ENCODE measurements at regions not wholly inside any gene's neighbourhood (a gene's known extent, or its start where the extent isn't known, plus 50 kb on each side); places are given as distances from the start of the nearest gene placed in this dataset.
"Not testable (repeated sequence)": the region's sequence is repeated elsewhere in the genome, so short reads cannot be mapped to it uniquely, and the experiment has no call there.

- no peak for ATAC-seq
- no peak for DNase-seq
- intact Hi-C loops (cut with DNase I) = no loop called here
Observed at GRCh38 chr10:2543142-2543886, 524.0 kb upstream of the PFKP start.

GRCh38 chr10:2541176-2541575 lies 526.2 kb upstream of the PFKP start:
- ATAC-seq (no peak), DNase-seq (no peak)
- intact Hi-C loops (cut with DNase I) = no loop called here

- DNase-seq = no peak
- no peak for ATAC-seq
- intact Hi-C loops (cut with DNase I) = no loop called here
Observed at GRCh38 chr10:2529945-2530344, 537.4 kb upstream of the PFKP start.

GRCh38 chr10:2525781-2526180 lies 541.6 kb upstream of the PFKP start:
- no peak for DNase-seq
- no peak for ATAC-seq
- intact Hi-C loops (cut with DNase I) = no loop called here

- DNase-seq (no peak), ATAC-seq (no peak)
- intact Hi-C loops (cut with DNase I) = no loop called here
Observed at GRCh38 chr10:2519139-2519538, 548.2 kb upstream of the PFKP start.

- DNase-seq (no peak), ATAC-seq (no peak)
- intact Hi-C loops (cut with DNase I) = no loop called here
Observed at GRCh38 chr10:2509081-2509531, 558.2 kb upstream of the PFKP start.

GRCh38 chr10:2501366-2501940 lies 565.9 kb upstream of the PFKP start:
- DNase-seq; intact Hi-C loops (cut with DNase I); ATAC-seq: not testable (repeated sequence)

- ATAC-seq = no peak
- no peak for DNase-seq
- intact Hi-C loops (cut with DNase I) = no loop called here
Observed at GRCh38 chr10:2494399-2494798, 572.9 kb upstream of the PFKP start.

GRCh38 chr10:2488446-2489005 lies 578.8 kb upstream of the PFKP start:
- DNase-seq = no peak
- intact Hi-C loops (cut with DNase I) = no loop called here
- no peak for ATAC-seq

- ATAC-seq = no peak
- intact Hi-C loops (cut with DNase I) = no loop called here
Observed at GRCh38 chr10:2487921-2488320, 579.4 kb upstream of the PFKP start.

GRCh38 chr10:2478656-2479055 lies 588.7 kb upstream of the PFKP start:
- DNase-seq (no peak), ATAC-seq (no peak)
- intact Hi-C loops (cut with DNase I) = no loop called here

More at GRCh38 chr10:2487921-2488320, 579.4 kb upstream of the PFKP start:
- DNase-seq = no peak

- DNase-seq (no peak), ATAC-seq (no peak)
- intact Hi-C loops (cut with DNase I) = no loop called here
Observed at GRCh38 chr10:2476812-2477553, 590.4 kb upstream of the PFKP start.

GRCh38 chr10:2476218-2476811 lies 591.0 kb upstream of the PFKP start:
- ATAC-seq = no peak
- no peak for DNase-seq
- intact Hi-C loops (cut with DNase I) = no loop called here

- no peak for DNase-seq
- ATAC-seq = no peak
- intact Hi-C loops (cut with DNase I) = no loop called here
Observed at GRCh38 chr10:2475711-2476217, 591.6 kb upstream of the PFKP start.

GRCh38 chr10:2471811-2472210 lies 595.5 kb upstream of the PFKP start:
- intact Hi-C loops (cut with DNase I) = no loop called here
- ATAC-seq (no peak), DNase-seq (no peak)

GRCh38 chr10:2469802-2470201 lies 597.5 kb upstream of the PFKP start:
- intact Hi-C loops (cut with DNase I) = no loop called here
- DNase-seq (no peak), ATAC-seq (no peak)

GRCh38 chr10:2464483-2464882 lies 602.9 kb upstream of the PFKP start:
- no peak for ATAC-seq
- DNase-seq = no peak

GRCh38 chr10:2463316-2463715 lies 604.0 kb upstream of the PFKP start:
- intact Hi-C loops (cut with DNase I) = no loop called here
- DNase-seq = no peak
- ATAC-seq = no peak

More at GRCh38 chr10:2464483-2464882, 602.9 kb upstream of the PFKP start:
- intact Hi-C loops (cut with DNase I) = no loop called here

- ATAC-seq = no peak
- DNase-seq = no peak
- intact Hi-C loops (cut with DNase I) = no loop called here
Observed at GRCh38 chr10:2462581-2462980, 604.8 kb upstream of the PFKP start.

GRCh38 chr10:2460812-2461211 lies 606.5 kb upstream of the PFKP start:
- DNase-seq (no peak), ATAC-seq (no peak)
- intact Hi-C loops (cut with DNase I) = no loop called here
